ENCODE measurements at regions not wholly inside any gene's neighbourhood (a gene's known extent, or its start where the extent isn't known, plus 50 kb on each side); places are given as distances from the start of the nearest gene placed in this dataset.

DNA sequence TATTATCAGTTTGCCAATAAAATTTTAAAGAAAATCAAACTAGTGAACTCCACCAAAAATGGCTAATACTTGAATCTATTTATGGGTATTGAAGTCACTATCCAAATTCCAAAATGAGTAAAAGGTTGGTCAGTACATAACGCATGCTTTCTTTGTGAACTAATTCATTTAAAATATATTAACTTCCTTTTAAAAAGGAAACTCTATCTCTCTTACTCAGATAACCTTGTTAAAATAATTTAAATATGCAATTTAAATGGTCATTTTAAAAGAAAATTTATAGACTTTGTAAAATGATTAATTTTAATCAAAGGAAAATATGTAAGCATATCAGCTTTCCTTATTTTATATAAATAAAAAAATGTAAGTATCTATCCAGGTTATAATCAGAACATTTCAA lies 419.4 kb upstream of the ZNF385D start:
- TF ChIP-seq CTCF (IDR thresholded peaks at IDR 0.05), result no peak
- TF ChIP-seq CEBPB (IDR thresholded peaks at IDR 0.05), result no peak
- no peak for TF ChIP-seq POLR2A (IDR thresholded peaks at IDR 0.05; ENCODE audit: low read length)
- no peak for TF ChIP-seq MAZ (IDR thresholded peaks at IDR 0.05; ENCODE audit: borderline replicate concordance, low read depth, low read length)
- TF ChIP-seq SMC3 (IDR thresholded peaks at IDR 0.05), result no peak
- no peak for TF ChIP-seq RNF2 (IDR thresholded peaks at IDR 0.05; ENCODE audit: borderline replicate concordance, low read depth)
- no peak for TF ChIP-seq NFE2L2 (conservative IDR thresholded peaks at IDR 0.05; ENCODE audit: low read length)
- no peak for TF ChIP-seq RFX5 (IDR thresholded peaks at IDR 0.05)
- TF ChIP-seq RAD21 (conservative IDR thresholded peaks at IDR 0.05 in 1 of 2, IDR thresholded peaks at IDR 0.05 in 1 of 2), result no peak
- no peak for TF ChIP-seq EP300 (IDR thresholded peaks at IDR 0.05)
- no peak for TF ChIP-seq USF2 (IDR thresholded peaks at IDR 0.05)
- no peak for TF ChIP-seq FOXS1 (CRISPR knock-in tag; IDR thresholded peaks at IDR 0.05)
- TF ChIP-seq CBX8 (IDR thresholded peaks at IDR 0.05), result no peak
- TF ChIP-seq, protein P1, sequence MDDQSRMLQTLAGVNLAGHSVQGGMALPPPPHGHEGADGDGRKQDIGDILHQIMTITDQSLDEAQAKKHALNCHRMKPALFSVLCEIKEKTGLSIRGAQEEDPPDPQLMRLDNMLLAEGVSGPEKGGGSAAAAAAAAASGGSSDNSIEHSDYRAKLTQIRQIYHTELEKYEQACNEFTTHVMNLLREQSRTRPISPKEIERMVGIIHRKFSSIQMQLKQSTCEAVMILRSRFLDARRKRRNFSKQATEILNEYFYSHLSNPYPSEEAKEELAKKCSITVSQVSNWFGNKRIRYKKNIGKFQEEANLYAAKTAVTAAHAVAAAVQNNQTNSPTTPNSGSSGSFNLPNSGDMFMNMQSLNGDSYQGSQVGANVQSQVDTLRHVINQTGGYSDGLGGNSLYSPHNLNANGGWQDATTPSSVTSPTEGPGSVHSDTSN (IDR thresholded peaks at IDR 0.05), result no peak
